GM12801 (cell line): ENCODE measurements at regions not wholly inside any gene's neighbourhood (a gene's known extent, or its start where the extent isn't known, plus 50 kb on each side); places are given as distances from the start of the nearest gene placed in this dataset.

Experiments used
- TF ChIP-seq, protein P1 (sequence below): IDR thresholded peaks from one replicate; pipeline ENCODE4 v1.5.1; 2011; ENCODE audit warnings: control low read depth; ENCODE audit not compliant: insufficient read length; ENCODE audit errors: extremely low read depth

DNA sequence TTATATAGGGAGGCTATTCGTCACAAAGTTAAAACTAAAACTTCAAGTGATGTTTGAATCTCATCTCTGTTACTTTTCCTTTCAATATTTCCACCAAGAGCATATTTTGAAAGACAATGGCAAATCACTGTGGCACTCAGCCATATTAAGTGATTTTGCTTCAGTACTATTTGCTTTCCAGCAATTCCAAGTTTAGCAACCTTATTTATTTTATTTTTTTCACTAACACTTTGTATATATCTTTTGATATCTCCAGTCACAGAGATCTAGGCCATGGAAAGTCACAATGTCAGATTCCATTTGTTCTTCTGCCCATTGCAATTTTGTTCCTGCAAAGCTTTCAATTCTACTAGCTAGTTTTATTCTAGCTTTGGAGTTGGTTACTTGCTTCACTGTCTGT, 1514.5 kb upstream of the ADGRL3 start:
- TF ChIP-seq, protein P1, sequence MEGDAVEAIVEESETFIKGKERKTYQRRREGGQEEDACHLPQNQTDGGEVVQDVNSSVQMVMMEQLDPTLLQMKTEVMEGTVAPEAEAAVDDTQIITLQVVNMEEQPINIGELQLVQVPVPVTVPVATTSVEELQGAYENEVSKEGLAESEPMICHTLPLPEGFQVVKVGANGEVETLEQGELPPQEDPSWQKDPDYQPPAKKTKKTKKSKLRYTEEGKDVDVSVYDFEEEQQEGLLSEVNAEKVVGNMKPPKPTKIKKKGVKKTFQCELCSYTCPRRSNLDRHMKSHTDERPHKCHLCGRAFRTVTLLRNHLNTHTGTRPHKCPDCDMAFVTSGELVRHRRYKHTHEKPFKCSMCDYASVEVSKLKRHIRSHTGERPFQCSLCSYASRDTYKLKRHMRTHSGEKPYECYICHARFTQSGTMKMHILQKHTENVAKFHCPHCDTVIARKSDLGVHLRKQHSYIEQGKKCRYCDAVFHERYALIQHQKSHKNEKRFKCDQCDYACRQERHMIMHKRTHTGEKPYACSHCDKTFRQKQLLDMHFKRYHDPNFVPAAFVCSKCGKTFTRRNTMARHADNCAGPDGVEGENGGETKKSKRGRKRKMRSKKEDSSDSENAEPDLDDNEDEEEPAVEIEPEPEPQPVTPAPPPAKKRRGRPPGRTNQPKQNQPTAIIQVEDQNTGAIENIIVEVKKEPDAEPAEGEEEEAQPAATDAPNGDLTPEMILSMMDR: no peak

DNA sequence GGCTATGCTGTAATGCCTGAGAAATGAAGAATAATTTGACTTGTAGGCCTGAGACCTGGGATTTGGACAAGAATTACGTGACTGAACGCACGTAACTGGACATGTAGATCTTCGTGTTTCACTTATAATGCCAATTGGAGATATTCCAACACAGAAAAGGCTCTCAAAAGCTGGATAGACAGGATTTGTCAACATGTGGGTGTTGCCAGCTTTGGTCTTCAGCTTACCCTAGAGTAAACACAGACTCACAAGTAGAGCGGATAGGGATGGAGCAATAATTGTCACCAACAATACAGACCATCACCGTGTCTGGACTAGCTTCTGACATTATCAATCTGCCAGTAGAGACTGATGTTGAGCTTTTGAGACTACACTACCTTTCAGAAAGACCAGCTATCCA, 1511.0 kb upstream of the ADGRL3 start:
- TF ChIP-seq, protein P1: no peak

DNA sequence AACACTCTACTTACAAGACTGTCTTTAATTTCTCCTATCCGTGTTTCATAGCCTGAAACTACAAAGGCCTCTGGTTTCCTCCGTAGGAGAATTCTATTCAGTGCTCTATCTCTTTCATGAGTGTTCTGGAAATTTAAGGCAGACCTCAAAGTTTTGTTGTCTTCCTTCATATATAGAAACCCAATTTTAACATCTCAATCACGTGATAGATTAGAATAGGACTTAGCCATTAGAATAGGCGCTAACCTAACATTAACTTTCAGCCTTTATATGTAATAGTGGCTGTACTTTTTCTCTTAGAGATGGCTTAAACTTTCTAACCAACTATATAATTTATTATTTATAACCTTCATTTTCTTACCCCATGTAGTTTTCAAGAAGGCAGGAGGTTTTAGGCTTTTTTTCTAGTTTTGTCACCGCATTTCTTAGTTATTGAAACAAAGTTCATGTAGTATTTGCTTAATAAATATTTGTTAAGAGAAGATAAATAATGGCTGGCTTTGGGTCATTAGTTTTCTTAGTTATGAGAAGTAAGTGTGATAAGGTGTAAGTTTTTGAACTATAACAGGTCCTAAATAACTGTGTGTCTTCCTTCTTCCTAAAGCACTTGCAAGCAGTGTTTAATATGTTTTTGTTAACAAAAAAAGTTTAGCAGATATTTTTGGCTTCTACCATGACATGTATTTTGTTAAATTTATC, 1504.6 kb upstream of the ADGRL3 start:
- TF ChIP-seq, protein P1: no peak

DNA sequence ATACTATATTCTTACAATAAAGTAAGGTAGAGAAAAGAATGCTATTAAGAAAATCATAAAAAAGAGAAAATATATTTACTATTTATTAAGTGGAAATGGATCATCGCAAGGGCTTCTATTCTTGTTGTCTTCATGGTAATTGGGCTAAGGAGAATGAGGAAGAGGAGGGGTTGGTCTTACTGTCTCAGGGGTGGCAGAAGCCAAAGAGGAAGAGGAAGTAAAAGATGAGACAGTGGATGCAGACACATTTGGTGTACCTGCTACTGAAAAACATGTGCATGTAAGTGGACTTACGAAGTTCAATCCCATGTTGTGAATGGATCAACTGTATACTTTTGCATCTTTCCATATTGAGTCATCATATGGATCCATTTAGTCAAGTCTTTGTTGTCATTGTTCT, 1502.1 kb upstream of the ADGRL3 start:
- TF ChIP-seq, protein P1: no peak

DNA sequence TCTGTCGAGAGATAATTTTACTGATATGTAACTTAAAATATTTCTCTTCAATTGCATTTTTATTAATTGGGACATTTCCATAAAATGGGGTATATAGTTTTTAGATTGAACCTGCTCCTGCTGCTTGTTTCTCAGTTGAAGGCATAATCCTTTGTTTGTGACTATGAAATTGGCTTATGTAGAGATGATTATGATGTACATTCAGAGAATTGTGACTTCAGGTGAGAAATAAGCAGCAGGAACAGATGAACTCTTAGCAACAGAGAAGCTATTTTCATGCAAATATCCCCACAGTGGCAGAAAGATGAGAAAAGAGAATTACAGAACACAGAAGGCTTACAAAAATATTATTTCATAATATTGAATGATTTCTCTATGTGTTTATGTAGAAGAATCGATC, 1499.5 kb upstream of the ADGRL3 start:
- TF ChIP-seq, protein P1: no peak

DNA sequence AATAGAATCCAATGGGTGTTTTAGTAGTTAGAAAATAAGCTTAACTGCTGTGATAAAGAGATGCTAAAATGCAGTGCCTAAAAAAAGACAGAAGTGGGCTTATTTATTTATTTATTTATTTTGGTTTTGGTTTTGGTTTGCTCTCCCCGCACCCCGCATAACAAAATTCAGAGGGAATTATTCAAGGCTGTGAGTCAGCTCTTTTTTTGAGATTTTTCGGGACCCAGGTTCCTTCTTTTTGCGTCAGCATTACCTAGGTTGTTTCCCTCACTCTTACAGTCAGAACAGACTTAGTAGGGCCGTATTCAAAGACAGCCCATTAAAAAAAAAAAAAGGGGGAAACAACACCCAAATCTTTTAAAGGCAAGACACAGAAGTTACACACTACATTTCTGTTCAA, 1495.5 kb upstream of the ADGRL3 start:
- TF ChIP-seq, protein P1: no peak

DNA sequence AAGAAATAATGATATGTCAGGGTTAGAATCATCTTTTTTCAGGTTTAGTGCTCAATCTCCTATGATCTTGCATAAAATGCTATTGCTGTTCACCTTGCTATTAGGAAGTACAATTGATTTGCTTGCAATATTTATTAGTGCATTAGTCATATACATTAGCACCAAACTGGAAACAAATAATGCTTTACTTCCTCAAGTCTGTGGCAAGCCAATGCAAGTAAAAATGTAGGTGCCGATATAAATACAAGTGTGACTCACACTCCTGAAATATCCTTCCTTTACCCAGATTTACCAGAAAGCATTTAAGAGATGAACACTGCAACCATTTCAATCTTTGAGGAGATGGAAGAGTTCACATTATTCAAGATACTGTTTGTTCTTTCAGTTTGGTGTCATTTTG, 1487.7 kb upstream of the ADGRL3 start:
- TF ChIP-seq, protein P1: no peak

DNA sequence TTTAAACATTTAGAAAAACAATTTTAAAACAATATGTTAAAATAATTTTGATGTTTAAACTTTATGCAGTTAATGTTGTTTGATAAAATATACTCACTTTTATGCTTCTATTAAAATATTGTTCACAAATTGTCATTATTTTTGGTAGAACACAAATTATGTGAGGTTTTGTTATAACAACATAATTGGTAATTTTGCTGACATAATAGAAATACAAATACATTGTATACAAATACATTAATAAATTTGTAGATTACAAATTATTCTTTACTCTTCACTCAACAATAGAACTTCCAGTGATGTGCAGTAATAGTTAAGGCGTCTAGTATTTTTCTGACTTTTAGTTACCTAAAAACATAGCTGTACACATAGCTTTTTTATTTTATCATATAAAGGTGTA, 1472.4 kb upstream of the ADGRL3 start:
- TF ChIP-seq, protein P1: no peak
